GM12874 (cell line): ENCODE measurements at regions not wholly inside any gene's neighbourhood (a gene's known extent, or its start where the extent isn't known, plus 50 kb on each side); places are given as distances from the start of the nearest gene placed in this dataset.

ENCODE experiments used
- TF ChIP-seq, protein P1 (sequence below): IDR thresholded peaks from 2 replicates; pipeline ENCODE4 v1.5.1; 2011; ENCODE audit warnings: low read depth, mild to moderate bottlenecking, control low read depth, low read length, moderate library complexity; ENCODE audit not compliant: insufficient read depth

DNA sequence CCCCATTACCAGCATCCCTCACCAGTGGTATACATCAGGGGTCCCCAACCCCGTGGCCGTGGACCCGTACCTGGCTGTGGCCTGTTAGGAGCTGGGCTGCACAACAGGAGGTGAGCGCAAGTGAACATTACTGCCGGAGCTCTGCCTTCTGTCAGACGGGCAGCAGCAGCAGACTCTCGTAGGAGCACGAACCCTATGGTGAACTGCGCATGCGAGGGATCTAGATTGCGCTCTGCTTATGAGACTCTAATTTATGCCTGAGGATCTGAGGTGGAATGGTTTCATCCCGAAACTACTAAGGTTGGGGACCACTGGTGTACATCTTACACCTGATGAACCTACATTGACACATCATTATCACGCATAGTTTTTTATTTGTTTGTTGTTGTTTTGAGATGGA lies 52.8 kb upstream of the DHX15 start:
- TF ChIP-seq, protein P1, sequence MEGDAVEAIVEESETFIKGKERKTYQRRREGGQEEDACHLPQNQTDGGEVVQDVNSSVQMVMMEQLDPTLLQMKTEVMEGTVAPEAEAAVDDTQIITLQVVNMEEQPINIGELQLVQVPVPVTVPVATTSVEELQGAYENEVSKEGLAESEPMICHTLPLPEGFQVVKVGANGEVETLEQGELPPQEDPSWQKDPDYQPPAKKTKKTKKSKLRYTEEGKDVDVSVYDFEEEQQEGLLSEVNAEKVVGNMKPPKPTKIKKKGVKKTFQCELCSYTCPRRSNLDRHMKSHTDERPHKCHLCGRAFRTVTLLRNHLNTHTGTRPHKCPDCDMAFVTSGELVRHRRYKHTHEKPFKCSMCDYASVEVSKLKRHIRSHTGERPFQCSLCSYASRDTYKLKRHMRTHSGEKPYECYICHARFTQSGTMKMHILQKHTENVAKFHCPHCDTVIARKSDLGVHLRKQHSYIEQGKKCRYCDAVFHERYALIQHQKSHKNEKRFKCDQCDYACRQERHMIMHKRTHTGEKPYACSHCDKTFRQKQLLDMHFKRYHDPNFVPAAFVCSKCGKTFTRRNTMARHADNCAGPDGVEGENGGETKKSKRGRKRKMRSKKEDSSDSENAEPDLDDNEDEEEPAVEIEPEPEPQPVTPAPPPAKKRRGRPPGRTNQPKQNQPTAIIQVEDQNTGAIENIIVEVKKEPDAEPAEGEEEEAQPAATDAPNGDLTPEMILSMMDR: no peak

DNA sequence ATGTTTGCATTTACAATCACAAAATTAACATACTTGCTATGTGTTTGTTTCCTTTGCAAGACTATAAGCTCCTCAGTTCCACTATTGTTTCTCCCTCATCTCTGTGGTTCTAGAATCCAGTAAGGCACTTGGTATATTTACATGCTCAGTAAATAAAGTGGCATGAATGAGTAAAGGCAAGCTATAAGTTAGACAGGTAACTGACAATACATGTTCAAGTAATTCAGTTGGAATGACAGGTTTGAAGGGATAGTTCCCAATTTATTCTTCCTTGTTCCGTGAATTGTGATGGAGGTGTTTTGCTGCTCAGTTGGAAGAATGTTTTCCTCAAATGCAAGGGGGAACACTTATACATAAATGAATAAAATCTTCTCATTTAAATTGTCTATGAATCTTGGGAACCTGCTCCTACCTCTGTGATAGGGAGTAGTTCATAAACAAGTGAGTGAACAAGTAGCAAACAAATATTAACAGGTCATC lies 54.1 kb upstream of the DHX15 start:
- TF ChIP-seq, protein P1: no peak

DNA sequence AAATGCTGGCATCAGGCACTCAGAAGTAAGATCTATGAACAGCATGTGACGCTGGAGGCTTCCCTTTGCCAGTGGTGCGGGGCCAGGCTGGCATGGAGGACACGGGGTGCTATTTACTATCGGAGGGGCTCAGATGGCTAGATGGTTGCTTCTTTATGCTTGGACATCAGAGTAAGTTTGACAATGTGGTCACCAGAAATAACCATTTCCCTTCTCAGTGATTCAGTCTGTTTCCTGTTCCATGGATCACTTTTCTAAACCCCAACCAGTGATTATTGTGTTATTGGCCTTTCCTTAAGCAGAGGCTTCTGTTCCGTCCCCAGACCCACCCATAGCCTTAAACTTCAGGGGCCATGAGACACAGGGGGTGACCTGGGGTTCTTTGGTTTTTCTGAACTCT lies 55.4 kb upstream of the DHX15 start:
- TF ChIP-seq, protein P1: no peak

DNA sequence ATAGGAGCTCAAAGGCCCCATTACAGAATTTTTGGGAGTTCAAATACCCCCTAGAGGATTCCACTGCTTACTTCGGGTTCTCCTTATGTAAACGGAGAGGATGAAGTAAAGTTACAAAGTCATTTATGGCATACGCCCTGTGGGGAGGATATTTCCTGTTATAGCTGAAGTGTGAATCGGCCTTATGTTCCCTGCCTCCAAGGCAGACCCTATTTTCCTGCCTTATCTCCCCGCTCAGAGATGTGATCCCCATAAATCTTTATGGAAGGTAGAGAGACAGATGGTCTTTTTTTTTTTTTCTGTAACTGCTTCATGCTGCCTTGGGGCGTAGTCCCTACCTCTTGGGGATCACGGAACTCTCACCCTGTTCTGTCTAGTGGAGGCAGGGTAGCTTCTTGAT lies 56.0 kb upstream of the DHX15 start:
- TF ChIP-seq, protein P1: no peak

DNA sequence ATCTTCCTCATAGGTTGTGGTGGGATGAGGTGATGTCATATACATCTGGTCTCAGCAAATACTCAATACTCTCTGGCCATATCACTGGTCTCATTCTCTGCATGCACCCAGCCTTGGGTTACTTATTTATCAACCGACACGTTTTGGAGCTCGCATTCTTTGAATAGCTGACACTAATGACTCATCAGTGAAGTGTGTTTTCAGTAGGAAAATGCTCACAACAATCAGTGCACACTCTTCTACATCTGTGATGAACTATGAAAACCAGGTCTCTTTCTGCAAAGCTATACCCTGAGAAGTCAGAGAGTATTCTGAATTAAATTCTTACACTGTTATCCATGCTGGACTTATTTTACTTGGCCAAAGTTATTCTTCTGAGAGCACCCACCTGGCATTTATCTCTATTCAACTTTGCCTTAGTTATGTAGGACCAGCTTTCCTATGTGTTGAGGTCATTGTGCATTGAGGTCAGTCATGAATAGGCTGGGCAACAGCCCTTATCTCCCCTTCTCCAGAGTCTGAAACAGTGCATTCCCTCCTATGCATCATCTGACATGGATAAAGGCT lies 58.7 kb upstream of the DHX15 start:
- TF ChIP-seq, protein P1: no peak

DNA sequence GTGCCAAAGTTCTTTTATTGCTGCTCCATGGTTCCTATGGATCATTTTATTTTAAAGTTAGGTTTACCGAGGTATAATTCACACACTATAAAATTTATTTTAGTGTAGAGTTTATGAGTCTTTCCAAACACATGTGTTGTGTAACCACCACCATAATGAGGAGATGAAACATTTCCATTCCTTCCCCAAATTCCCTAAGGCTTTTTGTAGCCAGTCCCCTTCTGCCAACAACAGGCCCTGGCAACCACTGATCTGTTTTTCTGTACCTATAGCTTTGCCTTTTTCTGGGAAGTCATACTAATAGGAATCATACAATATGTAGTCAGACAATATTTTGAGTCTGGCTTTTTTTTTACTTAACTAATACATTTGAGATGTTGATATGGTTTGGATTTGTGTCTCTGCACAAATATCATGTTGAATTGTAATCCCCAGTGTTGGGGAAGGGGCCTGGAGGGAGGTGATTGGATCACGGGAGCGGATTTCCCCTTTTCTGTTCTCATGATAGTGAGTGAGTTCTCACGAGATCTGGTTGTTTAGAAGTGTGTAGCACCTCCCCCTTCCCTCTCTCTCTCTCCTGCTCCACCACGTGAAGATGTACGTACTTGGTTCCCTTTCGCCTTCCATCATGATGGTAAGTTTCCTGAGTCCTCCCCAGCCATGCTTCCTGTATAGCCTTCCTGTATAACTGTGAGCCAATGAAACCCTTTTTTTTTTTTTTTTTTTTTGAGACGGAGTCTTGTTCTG lies 59.6 kb upstream of the DHX15 start:
- TF ChIP-seq, protein P1: no peak

DNA sequence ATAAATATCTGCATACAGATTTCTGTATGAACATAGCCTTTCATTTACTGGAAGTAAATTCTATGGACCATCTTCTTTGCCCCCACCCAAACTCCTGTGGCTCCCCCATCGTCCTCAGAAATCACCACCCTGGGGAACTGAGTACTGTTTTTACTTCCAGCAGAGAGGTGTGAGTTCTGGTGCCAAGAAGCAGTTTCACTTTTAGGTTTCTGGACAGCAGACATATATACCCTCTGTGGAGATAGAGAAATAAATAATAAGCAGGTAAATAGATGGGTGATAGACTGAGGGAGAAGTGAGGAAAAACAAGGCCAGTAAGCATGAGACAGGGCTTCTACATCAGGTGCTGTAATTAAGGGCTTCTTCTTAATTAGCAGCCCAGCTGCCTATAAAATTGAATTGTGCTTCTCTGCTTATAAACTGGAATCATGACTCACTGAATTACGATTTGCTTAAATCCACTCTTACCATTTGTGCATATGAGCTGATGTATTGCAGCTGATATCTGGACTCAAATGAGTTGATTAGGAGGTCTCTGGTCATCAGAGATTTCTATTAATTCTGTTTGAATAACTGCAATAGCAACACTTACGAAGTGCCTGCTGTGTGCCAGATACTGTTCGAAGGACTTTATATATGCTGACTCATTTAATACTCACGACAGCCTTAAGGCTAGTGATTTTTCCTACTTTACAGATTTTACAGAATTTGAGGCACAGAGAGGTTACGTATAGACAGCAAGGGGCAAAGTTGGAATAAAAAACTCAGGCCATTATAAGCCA lies 60.8 kb upstream of the DHX15 start:
- TF ChIP-seq, protein P1: no peak
